ENCODE measurements at regions not wholly inside any gene's neighbourhood (a gene's known extent, or its start where the extent isn't known, plus 50 kb on each side); places are given as distances from the start of the nearest gene placed in this dataset.

GRCh38 chr7:82609746-82610145, 166.2 kb upstream of the CACNA2D1 start:
- Histone ChIP-seq H3K4me3 (no peak overlapping the region), H3K4me1 (ENCODE audit: control insufficient read depth, insufficient read depth, low read length) (no peaks in the 10 kb centered on the region), H2AFZ (ENCODE audit: control insufficient read depth, low read depth, low read length) (no peak overlapping the region), H3K27me3 (replicated peaks in 1 of 2; ENCODE audit: control insufficient read depth in 2 of 2, insufficient read depth in 2 of 2, low read length in 1 of 2) (no peaks in the 10 kb centered on the region), H3K9me3 (replicated peaks; ENCODE audit: control insufficient read depth, insufficient read depth, low read length) (no peaks in the 10 kb centered on the region), H3K4me2 (ENCODE audit: control insufficient read depth, insufficient read depth) (no peak overlapping the region), H3K27ac (ENCODE audit: control insufficient read depth, insufficient read depth) (no peak overlapping the region), H3K36me3 (ENCODE audit: control insufficient read depth in 2 of 2, insufficient read depth in 2 of 2, low read length in 1 of 2) (no peaks in the 10 kb centered on the region), H4K20me1 (ENCODE audit: control insufficient read depth, insufficient read depth) (no peaks in the 10 kb centered on the region), H3K79me2 (ENCODE audit: control insufficient read depth, insufficient read depth, low read length) (no peaks in the 10 kb centered on the region), H3K9ac (ENCODE audit: control insufficient read depth, insufficient read depth, low read length) (no peak overlapping the region)
- ChIA-PET CTCF (interaction anchor here (0.8 to 8.4 kb wide), 11 partner anchors 9 to 1127 kb away, joined by 3 to 117 read pairs (median 4); no protein-coding TSS in a partner anchor), RAD21 (ENCODE audit: unreplicated experiment) (interaction anchor here (0.5 to 6.2 kb wide), 5 partner anchors 9 to 1140 kb away, joined by 3 to 29 read pairs (median 4); no protein-coding TSS in a partner anchor), POLR2A (no interaction called here), SMC1A (ENCODE audit: uncharacterized antibody, unreplicated experiment) (interaction anchor here (0.7 to 8.6 kb wide), 15 partner anchors 10 to 1126 kb away, joined by 3 to 121 read pairs (median 5); no protein-coding TSS in a partner anchor)
- intact Hi-C loops (cut with micrococcal nuclease; ENCODE audit: unreplicated experiment) (loop anchor here (10.0 kb wide), 1 partner anchor 565 kb away; no protein-coding TSS in a partner anchor), in situ Hi-C loops (cut with MboI) (loop anchor here (10.0 kb wide), 1 partner anchor 115 kb away; no protein-coding TSS in a partner anchor)
- TF ChIP-seq CHD1 (IDR thresholded peaks at IDR 0.05; ENCODE audit: low read depth, low read length) (no peak), LARP7 (IDR thresholded peaks at IDR 0.05) (no peak), NR2C1 (IDR thresholded peaks at IDR 0.05) (no peak), RAD21 (IDR thresholded peaks at IDR 0.05; ENCODE audit: insufficient read depth, low read depth, low read length) (no peak), YBX1 (IDR thresholded peaks at IDR 0.05) (no peak), CBFB (IDR thresholded peaks at IDR 0.05; ENCODE audit: low read depth) (no peak), NFIC (IDR thresholded peaks at IDR 0.05; ENCODE audit: low read depth, low read length) (no peak), CEBPB (IDR thresholded peaks at IDR 0.05; ENCODE audit: borderline replicate concordance in 1 of 2, low read depth in 2 of 2, low read length in 2 of 2) (no peak), EP300 (IDR thresholded peaks at IDR 0.05; ENCODE audit: borderline replicate concordance in 1 of 2, control insufficient read depth in 1 of 2, low read depth in 2 of 2, low read length in 2 of 2) (no peak), RAD51 (IDR thresholded peaks at IDR 0.05) (no peak), ETV6 (conservative IDR thresholded peaks at IDR 0.05 in 1 of 2, IDR thresholded peaks at IDR 0.05 in 1 of 2; ENCODE audit: borderline replicate concordance in 1 of 2, low read depth in 1 of 2) (no peak)
- FAIRE-seq (no peak), ATAC-seq (no peak), DNase-seq (ENCODE audit: low read depth, low spot score) (no peak)
- no TSS peak for BruUV-seq (replicated peaks)
